ENCODE measurements at regions not wholly inside any gene's neighbourhood (a gene's known extent, or its start where the extent isn't known, plus 50 kb on each side); places are given as distances from the start of the nearest gene placed in this dataset.
"Not testable (repeated sequence)": the region's sequence is repeated elsewhere in the genome, so short reads cannot be mapped to it uniquely, and the experiment has no call there.

- DNase-seq (ENCODE audit: low spot score), result no peak
- TF ChIP-seq CTCF (IDR thresholded peaks at IDR 0.05; ENCODE audit: borderline replicate concordance, control extremely low read depth, extremely low read depth, insufficient read depth, missing control alignments), result no peak
- in situ Hi-C loops (cut with MboI; ENCODE audit: low sequenced_read_pairs, unreplicated experiment), result no loop called here
These were observed 68.1 kb upstream of the CNEP1R1 start for GRCh38 chr16:49956915-49957314.

GRCh38 chr16:49958448-49958847, 66.6 kb upstream of the CNEP1R1 start:
- in situ Hi-C loops (cut with MboI; ENCODE audit: low sequenced_read_pairs, unreplicated experiment), result no loop called here
- no peak for DNase-seq (ENCODE audit: low spot score)
- no peak for TF ChIP-seq CTCF (IDR thresholded peaks at IDR 0.05; ENCODE audit: borderline replicate concordance, control extremely low read depth, extremely low read depth, insufficient read depth, missing control alignments)

- TF ChIP-seq CTCF (IDR thresholded peaks at IDR 0.05; ENCODE audit: borderline replicate concordance, control extremely low read depth, extremely low read depth, insufficient read depth, missing control alignments), result no peak
- in situ Hi-C loops (cut with MboI; ENCODE audit: low sequenced_read_pairs, unreplicated experiment), result no loop called here
- DNase-seq (ENCODE audit: low spot score), result no peak
These were observed 65.3 kb upstream of the CNEP1R1 start for GRCh38 chr16:49959552-49960277.

GRCh38 chr16:49961089-49961488, 63.9 kb upstream of the CNEP1R1 start:
- TF ChIP-seq CTCF (IDR thresholded peaks at IDR 0.05; ENCODE audit: borderline replicate concordance, control extremely low read depth, extremely low read depth, insufficient read depth, missing control alignments), result no peak
- no peak for DNase-seq (ENCODE audit: low spot score)
- in situ Hi-C loops (cut with MboI; ENCODE audit: low sequenced_read_pairs, unreplicated experiment), result no loop called here

GRCh38 chr16:49962566-49962965, 62.5 kb upstream of the CNEP1R1 start:
- in situ Hi-C loops (cut with MboI; ENCODE audit: low sequenced_read_pairs, unreplicated experiment); DNase-seq (ENCODE audit: low spot score): not testable (repeated sequence)

GRCh38 chr16:49964316-49964715, 60.7 kb upstream of the CNEP1R1 start:
- no peak for TF ChIP-seq CTCF (IDR thresholded peaks at IDR 0.05; ENCODE audit: borderline replicate concordance, control extremely low read depth, extremely low read depth, insufficient read depth, missing control alignments)
- in situ Hi-C loops (cut with MboI; ENCODE audit: low sequenced_read_pairs, unreplicated experiment), result no loop called here
- DNase-seq (ENCODE audit: low spot score), result no peak

GRCh38 chr16:49964973-49965372, 60.1 kb upstream of the CNEP1R1 start:
- DNase-seq (ENCODE audit: low spot score), result no peak
- in situ Hi-C loops (cut with MboI; ENCODE audit: low sequenced_read_pairs, unreplicated experiment), result no loop called here
- TF ChIP-seq CTCF (IDR thresholded peaks at IDR 0.05; ENCODE audit: borderline replicate concordance, control extremely low read depth, extremely low read depth, insufficient read depth, missing control alignments), result no peak

Measured in GM13976 (cell line).